Activated CD8-positive, alpha-beta T cell treated with anti-CD3 and anti-CD28 coated beads for 36 hours (primary cell): ENCODE measurements at regions not wholly inside any gene's neighbourhood (a gene's known extent, or its start where the extent isn't known, plus 50 kb on each side); places are given as distances from the start of the nearest gene placed in this dataset.

Experiments used
- ATAC-seq: fragments of 200-7000 bp; cut with Tn5 transposase; one replicate; pipeline ENCODE4 v1.10.0; 2021; ENCODE audit warnings: mild to moderate bottlenecking, moderate library complexity
- CTCF ChIA-PET: fragments of 350-600 bp; sonication (Branson Sonifier 250); formaldehyde crosslinking; loops from one replicate; lab custom pipeline; 2021; ENCODE audit warnings: antibody characterized with exemption; lab: Charles Lee
- POLR2A ChIA-PET: fragments of 350-600 bp; sonication (Branson Sonifier 250); formaldehyde crosslinking; loops from one replicate; lab custom pipeline; 2021; ENCODE audit warnings: antibody characterized with exemption; lab: Charles Lee
- DNase-seq: peaks from one replicate; pipeline ENCODE4 v3.0.0-alpha.2; 2020
- H3K27ac Mint-ChIP-seq: one replicate; pipeline ENCODE4 v1.8.0; 2021; ENCODE audit warnings: mild to moderate bottlenecking, mixed read lengths
- H3K27me3 Mint-ChIP-seq: one replicate; pipeline ENCODE4 v1.8.0; 2021; ENCODE audit warnings: mixed read lengths
- H3K36me3 Mint-ChIP-seq: one replicate; pipeline ENCODE4 v1.8.0; 2021; ENCODE audit warnings: low read depth, mixed read lengths
- H3K4me1 Mint-ChIP-seq: one replicate; pipeline ENCODE4 v1.8.0; 2021; ENCODE audit warnings: low read depth, mixed read lengths
- H3K4me3 Mint-ChIP-seq: one replicate; pipeline ENCODE4 v1.8.0; 2021; ENCODE audit warnings: mild to moderate bottlenecking, moderate library complexity, mixed read lengths
- H3K9me3 Mint-ChIP-seq: one replicate; pipeline ENCODE4 v1.8.0; 2021; ENCODE audit warnings: mixed read lengths
- intact Hi-C: fragments of 100-400 bp; cut with micrococcal nuclease; formaldehyde crosslinking; loops from one replicate; pipeline ENCODE4 v1.10.0; 2022
- TF ChIP-seq, protein P1 (sequence below): fragments of 200-600 bp; IDR thresholded peaks from one replicate; pipeline ENCODE4 v1.8.0; 2022; ENCODE audit warnings: antibody characterized with exemption, mild to moderate bottlenecking

- Mint-ChIP-seq H3K4me3 (no peak overlapping the region), H3K27ac (no peak overlapping the region), H3K9me3 (no peaks in the 10 kb centered on the region), H3K36me3 (no peaks in the 10 kb centered on the region), H3K27me3 (no peaks in the 10 kb centered on the region), H3K4me1 (no peaks in the 10 kb centered on the region)
- intact Hi-C loops = no loop called here
- DNase-seq = no peak
- ChIA-PET CTCF (no interaction called here), POLR2A (no interaction called here)
- TF ChIP-seq, protein P1, sequence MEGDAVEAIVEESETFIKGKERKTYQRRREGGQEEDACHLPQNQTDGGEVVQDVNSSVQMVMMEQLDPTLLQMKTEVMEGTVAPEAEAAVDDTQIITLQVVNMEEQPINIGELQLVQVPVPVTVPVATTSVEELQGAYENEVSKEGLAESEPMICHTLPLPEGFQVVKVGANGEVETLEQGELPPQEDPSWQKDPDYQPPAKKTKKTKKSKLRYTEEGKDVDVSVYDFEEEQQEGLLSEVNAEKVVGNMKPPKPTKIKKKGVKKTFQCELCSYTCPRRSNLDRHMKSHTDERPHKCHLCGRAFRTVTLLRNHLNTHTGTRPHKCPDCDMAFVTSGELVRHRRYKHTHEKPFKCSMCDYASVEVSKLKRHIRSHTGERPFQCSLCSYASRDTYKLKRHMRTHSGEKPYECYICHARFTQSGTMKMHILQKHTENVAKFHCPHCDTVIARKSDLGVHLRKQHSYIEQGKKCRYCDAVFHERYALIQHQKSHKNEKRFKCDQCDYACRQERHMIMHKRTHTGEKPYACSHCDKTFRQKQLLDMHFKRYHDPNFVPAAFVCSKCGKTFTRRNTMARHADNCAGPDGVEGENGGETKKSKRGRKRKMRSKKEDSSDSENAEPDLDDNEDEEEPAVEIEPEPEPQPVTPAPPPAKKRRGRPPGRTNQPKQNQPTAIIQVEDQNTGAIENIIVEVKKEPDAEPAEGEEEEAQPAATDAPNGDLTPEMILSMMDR = no peak
- ATAC-seq = no peak
These were observed 141.2 kb downstream of the MYCN start for GRCh38 chr2:16081316-16082200.

GRCh38 chr2:16080516-16080915, 140.2 kb downstream of the MYCN start:
- no peaks in the 10 kb centered on the region for H3K9me3 Mint-ChIP-seq
- no peaks in the 10 kb centered on the region for H3K36me3 Mint-ChIP-seq
- no peak for DNase-seq
- no peak overlapping the region for H3K4me3 Mint-ChIP-seq
- no peak overlapping the region for H3K27ac Mint-ChIP-seq
- ATAC-seq = no peak
- H3K27me3 Mint-ChIP-seq = no peaks in the 10 kb centered on the region
- intact Hi-C loops = no loop called here
- ChIA-PET POLR2A (no interaction called here), CTCF (no interaction called here)
- H3K4me1 Mint-ChIP-seq = no peaks in the 10 kb centered on the region
- TF ChIP-seq, protein P1 = no peak

GRCh38 chr2:16080071-16080470, 139.7 kb downstream of the MYCN start:
- intact Hi-C loops = no loop called here
- no peaks in the 10 kb centered on the region for H3K36me3 Mint-ChIP-seq
- H3K9me3 Mint-ChIP-seq = no peaks in the 10 kb centered on the region
- TF ChIP-seq, protein P1 = no peak
- no peaks in the 10 kb centered on the region for H3K4me1 Mint-ChIP-seq
- H3K27ac Mint-ChIP-seq = no peak overlapping the region
- no peak for ATAC-seq
- no peaks in the 10 kb centered on the region for H3K27me3 Mint-ChIP-seq
- ChIA-PET CTCF (no interaction called here), POLR2A (no interaction called here)
- no peak for DNase-seq
- no peak overlapping the region for H3K4me3 Mint-ChIP-seq

- ATAC-seq (no peak), DNase-seq (no peak)
- H3K27me3 Mint-ChIP-seq = no peaks in the 10 kb centered on the region
- TF ChIP-seq, protein P1 = no peak
- H3K4me1 Mint-ChIP-seq = no peaks in the 10 kb centered on the region
- H3K4me3 Mint-ChIP-seq = no peak overlapping the region
- no peak overlapping the region for H3K27ac Mint-ChIP-seq
- H3K36me3 Mint-ChIP-seq = no peaks in the 10 kb centered on the region
- H3K9me3 Mint-ChIP-seq = no peaks in the 10 kb centered on the region
- ChIA-PET CTCF (no interaction called here), POLR2A (no interaction called here)
- intact Hi-C loops = no loop called here
These were observed 139.3 kb downstream of the MYCN start for GRCh38 chr2:16079637-16080036.

DNA sequence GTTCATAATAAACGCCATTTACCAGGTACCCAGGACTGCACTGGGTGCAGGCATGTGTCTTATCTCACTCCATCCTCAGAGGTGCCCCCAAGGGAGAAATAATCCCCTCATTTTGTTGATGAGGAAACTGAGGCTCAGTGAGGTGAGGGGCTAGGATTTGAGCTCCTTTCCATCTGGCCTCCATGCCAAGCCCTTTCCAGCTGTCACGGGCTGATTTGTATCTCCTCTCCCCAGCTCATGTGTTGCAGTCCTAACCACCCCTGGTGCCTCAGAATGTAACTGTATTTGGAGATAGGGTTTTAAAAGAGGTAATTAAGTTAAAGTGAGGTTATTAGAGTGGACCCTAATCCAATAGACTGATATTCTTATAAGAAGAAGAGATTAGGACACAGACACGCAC, 137.3 kb downstream of the MYCN start:
- CTCF ChIA-PET = no interaction called here
- TF ChIP-seq, protein P1 = no peak
- Mint-ChIP-seq H3K4me1 (no peaks in the 10 kb centered on the region), H3K9me3 (no peaks in the 10 kb centered on the region), H3K27ac (no peak overlapping the region), H3K27me3 (no peaks in the 10 kb centered on the region), H3K4me3 (no peak overlapping the region), H3K36me3 (no peaks in the 10 kb centered on the region)
- ATAC-seq (no peak), DNase-seq (no peak)
- POLR2A ChIA-PET = no interaction called here
- intact Hi-C loops = no loop called here
